Spleen (tissue), 11 donors: ENCODE measurements at regions not wholly inside any gene's neighbourhood (a gene's known extent, or its start where the extent isn't known, plus 50 kb on each side); places are given as distances from the start of the nearest gene placed in this dataset.

ENCODE experiments used
- DNase-seq: peaks from one replicate; pipeline ENCODE4 v3.0.0-alpha.2; 2020
- H3K27ac ChIP-seq, 8 donors: fragments of 200-600 bp; sonication (generic) in 7 of 8; 1 replicate in 4 of 8; 2 replicates in 4 of 8; pipeline versions ENCODE4 v1.5.0 to v1.8.0; 2016 to 2021; ENCODE audit warnings: inconsistent platforms in 4 of 8, mild to moderate bottlenecking in 4 of 8, moderate library complexity in 1 of 8
- H3K27me3 ChIP-seq, 7 donors: fragments of 200-600 bp; sonication (generic) in 6 of 7; replicated peaks in 1 of 7; 1 replicate in 4 of 7; 2 replicates in 3 of 7; pipeline versions ENCODE4 v1.5.0 to v1.8.0; 2016 to 2021; ENCODE audit warnings: inconsistent platforms in 3 of 7, mild to moderate bottlenecking in 1 of 7
- H3K36me3 ChIP-seq, 6 donors: fragments of 200-600 bp; sonication (generic) in 5 of 6; 1 replicate in 4 of 6; 2 replicates in 2 of 6; pipeline versions ENCODE4 v1.5.0 to v1.8.0; 2016 to 2021; ENCODE audit warnings: inconsistent platforms in 2 of 6
- H3K4me1 ChIP-seq, 6 donors: fragments of 200-600 bp; sonication (generic) in 5 of 6; 1 replicate in 3 of 6; 2 replicates in 3 of 6; pipeline versions ENCODE4 v1.5.0 to v1.8.0; 2016 to 2021; ENCODE audit warnings: inconsistent platforms in 3 of 6
- H3K4me3 ChIP-seq, 8 donors: fragments of 200-600 bp; sonication (generic) in 7 of 8; 1 replicate in 4 of 8; 2 replicates in 4 of 8; pipeline versions ENCODE4 v1.5.0 to v1.8.0; 2016 to 2021; ENCODE audit warnings: inconsistent platforms in 4 of 8, mild to moderate bottlenecking in 4 of 8, moderate library complexity in 2 of 8
- H3K9me3 ChIP-seq, 8 donors: fragments of 200-600 bp; sonication (generic) in 7 of 8; 1 replicate in 4 of 8; 2 replicates in 4 of 8; pipeline versions ENCODE4 v1.5.0 to v1.8.0; 2016 to 2021; ENCODE audit warnings: inconsistent platforms in 4 of 8
- POLR2A ChIP-seq, 3 donors: fragments of 450-650 bp; IDR thresholded peaks; one replicate each; pipeline ENCODE4 v1.5.1; 2017; ENCODE audit warnings: antibody characterized with exemption in 3 of 3, mild to moderate bottlenecking in 1 of 3
- POLR2AphosphoS5 ChIP-seq, 3 donors: sonication (generic); formaldehyde crosslinking; IDR thresholded peaks; one replicate each; pipeline ENCODE4 v1.5.1; 2017; ENCODE audit warnings: antibody characterized with exemption in 3 of 3
- WGBS, 5 donors: extraction: QIAGEN DNeasy Blood & Tissue Kit in 3 of 5; methylation state at CpG; one replicate each; pipeline versions ENCODE4 v1.1.5 to v1.1.7; 2013 to 2018; 5-methylcytosine and 5-hydroxymethylcytosine counted together
- intact Hi-C: fragments of 100-400 bp; cut with DNase I; formaldehyde crosslinking; loops from one replicate; pipeline ENCODE4 v1.15.0; 2023; ENCODE audit warnings: low total_unique reads
- TF ChIP-seq, protein P1 (sequence below), 11 experiments: fragments of 200-600 bp in 7 of 11; fragments of 450-650 bp in 4 of 11; sonication (generic) in 4 of 11; IDR thresholded peaks in 8 of 11; conservative IDR thresholded peaks in 3 of 11; 1 replicate in 7 of 11; 2 replicates in 4 of 11; pipeline versions ENCODE4 v1.4.0 to v1.8.0; 2016 to 2021; ENCODE audit warnings: antibody characterized with exemption in 11 of 11, inconsistent platforms in 4 of 11, mild to moderate bottlenecking in 1 of 11
- donor health status: healthy with polysubstance abuse.
- donor health status: DM: no; HTN: no; CAD: no; lungs with moderate emphysema.
- donor health status: DM: no; HTN: no; CAD: no.
- donor health status: Bipolar disorder and iron deficiency.
- donor health status: healthy.
- donor health status: DM: no; HTN: no; CAD: no.
- donor health status: DM: yes; HTN: yes; CAD: no.

DNA sequence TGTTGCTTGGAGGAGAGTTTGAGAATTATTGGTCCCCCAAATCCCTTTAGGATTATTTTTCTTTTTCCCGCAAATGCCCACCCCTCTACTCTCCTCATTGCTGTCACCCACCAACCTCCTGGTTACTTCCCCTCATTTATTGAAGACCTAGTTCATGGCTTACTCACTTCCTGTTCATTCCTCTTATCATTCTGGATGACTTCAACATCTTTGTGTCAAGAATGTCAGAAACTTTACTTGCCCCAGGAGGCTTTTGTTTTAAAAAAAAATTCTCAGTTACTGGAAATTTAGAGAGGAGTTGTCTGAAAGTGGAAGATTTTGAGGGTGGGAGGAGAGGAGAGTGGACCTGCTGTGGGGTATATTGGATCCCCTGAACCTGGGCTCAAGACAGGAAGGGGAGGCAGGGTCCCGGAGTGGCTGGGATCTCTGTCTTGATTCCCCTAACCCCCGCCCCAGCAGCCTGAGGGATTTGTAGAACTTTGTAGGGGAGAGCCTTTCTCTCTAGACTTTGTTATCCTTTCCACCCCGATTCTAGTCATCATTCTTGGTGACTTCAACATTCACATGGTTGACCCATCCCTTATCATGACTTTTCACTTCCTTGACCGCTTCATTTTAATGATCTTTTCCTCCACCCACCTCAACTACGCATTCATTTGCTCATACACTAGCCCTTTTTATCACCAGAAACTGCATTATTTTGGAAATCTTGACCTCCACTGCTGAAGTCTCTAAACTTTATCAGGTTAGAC is 69.9 kb upstream of the ESX1 start:
- TF ChIP-seq POLR2A (IDR thresholded peaks at IDR 0.05), result no peak
- TF ChIP-seq, protein P1, sequence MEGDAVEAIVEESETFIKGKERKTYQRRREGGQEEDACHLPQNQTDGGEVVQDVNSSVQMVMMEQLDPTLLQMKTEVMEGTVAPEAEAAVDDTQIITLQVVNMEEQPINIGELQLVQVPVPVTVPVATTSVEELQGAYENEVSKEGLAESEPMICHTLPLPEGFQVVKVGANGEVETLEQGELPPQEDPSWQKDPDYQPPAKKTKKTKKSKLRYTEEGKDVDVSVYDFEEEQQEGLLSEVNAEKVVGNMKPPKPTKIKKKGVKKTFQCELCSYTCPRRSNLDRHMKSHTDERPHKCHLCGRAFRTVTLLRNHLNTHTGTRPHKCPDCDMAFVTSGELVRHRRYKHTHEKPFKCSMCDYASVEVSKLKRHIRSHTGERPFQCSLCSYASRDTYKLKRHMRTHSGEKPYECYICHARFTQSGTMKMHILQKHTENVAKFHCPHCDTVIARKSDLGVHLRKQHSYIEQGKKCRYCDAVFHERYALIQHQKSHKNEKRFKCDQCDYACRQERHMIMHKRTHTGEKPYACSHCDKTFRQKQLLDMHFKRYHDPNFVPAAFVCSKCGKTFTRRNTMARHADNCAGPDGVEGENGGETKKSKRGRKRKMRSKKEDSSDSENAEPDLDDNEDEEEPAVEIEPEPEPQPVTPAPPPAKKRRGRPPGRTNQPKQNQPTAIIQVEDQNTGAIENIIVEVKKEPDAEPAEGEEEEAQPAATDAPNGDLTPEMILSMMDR (IDR thresholded peaks at IDR 0.05 in 8 of 11, conservative IDR thresholded peaks at IDR 0.05 in 3 of 11), result no peak
- no peak for TF ChIP-seq POLR2AphosphoS5 (IDR thresholded peaks at IDR 0.05)
- Histone ChIP-seq H3K27me3 (no peaks in the 10 kb centered on the region), H3K4me1 (no peaks in the 10 kb centered on the region), H3K4me3 (no peak overlapping the region), H3K27ac (no peak overlapping the region), H3K9me3 (no peaks in the 10 kb centered on the region), H3K36me3 (no peaks in the 10 kb centered on the region)
- no peak for DNase-seq
- intact Hi-C loops, result no loop called here
- WGBS, 5 donors, result 75 to 93% (median 84%) methylated on average over 5 to 6 of the region's 6 CpGs

DNA sequence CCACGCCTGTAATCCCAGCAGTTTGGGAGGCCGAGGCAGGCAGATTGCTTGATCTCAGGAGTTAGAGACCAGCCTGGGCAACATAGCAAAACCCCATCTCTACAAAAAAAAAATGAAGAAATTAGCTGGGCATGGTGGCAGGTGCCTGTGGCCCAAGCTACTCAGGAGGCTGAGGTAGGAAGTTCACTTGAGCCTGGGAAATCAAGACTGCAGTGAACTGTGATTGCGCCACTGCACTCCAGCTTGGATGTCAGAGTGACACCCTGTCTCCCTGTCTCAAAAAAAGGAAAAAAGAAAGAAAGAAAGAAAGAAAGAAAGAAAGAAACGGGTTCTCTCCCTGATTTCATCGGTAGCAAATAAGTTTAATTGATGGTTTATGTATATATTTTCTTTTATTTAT is 64.6 kb upstream of the ESX1 start:
- 75 to 94% (median 82%) methylated on average over 5 of the region's 5 CpGs for WGBS, 5 donors
- no peak overlapping the region for H3K27ac ChIP-seq
- H3K4me3 ChIP-seq, result no peak overlapping the region
- peaks cover 0 to 4% (median 0%) of the 10 kb centered on the region in 7 donors for H3K27me3 ChIP-seq
- no peaks in the 10 kb centered on the region for H3K4me1 ChIP-seq
- no peaks in the 10 kb centered on the region for H3K36me3 ChIP-seq
- TF ChIP-seq POLR2A (IDR thresholded peaks at IDR 0.05) (no peak), POLR2AphosphoS5 (IDR thresholded peaks at IDR 0.05) (no peak)
- TF ChIP-seq, protein P1 (IDR thresholded peaks at IDR 0.05 in 8 of 11, conservative IDR thresholded peaks at IDR 0.05 in 3 of 11), result no peak
- H3K9me3 ChIP-seq, result no peaks in the 10 kb centered on the region
- intact Hi-C loops, result no loop called here
- no peak for DNase-seq

DNA sequence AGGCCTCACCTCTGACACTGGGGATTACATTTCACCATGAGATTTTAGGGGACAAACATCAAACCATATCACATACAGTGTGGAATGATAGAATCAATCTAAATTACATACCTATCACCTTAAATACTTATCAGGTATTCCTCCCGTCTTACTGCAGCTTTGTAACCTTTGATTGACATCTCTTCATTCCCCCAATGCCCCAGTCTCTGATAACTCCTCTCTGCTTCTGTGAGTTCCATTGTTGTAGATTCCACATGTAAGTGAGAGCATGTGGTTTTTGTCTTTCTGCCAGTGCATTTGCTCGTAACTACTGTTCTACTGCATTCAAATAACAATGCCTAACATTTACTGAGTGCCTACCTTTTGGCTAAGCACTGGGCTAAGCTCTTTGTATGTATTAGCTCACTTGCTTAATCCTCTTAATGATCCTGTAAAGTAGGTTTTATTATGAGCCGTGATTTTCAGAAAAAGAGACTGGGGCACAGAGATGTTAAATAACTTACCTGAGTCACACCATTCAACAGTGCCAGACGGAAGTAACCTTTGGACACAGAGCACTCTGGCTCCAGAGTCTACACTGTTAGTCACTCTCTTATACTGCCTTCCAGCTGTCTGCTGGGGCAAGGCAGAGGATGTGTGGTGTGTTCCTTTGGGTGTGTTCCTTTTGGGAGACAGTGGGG is 63.7 kb upstream of the ESX1 start:
- no peaks in the 10 kb centered on the region for H3K4me1 ChIP-seq

DNA sequence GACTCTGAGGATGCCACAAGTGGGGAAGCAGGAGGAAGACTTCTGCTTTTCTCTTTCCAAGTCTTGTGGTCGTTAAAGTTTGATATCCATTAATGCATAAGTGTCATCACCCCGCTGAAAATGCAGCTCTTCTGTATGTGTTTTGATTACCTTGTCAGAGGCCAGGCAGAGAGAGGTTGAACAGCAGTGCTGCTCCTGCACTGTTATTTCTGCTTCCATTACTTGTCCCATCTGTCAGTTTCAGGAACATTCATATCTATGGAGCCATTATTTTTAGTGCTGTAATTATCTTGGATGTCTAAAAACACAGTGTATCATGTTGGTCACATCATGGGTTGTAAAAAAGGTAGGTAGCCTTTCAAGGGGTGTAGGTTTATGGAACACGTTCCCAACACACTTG is 62.0 kb upstream of the ESX1 start:
- Histone ChIP-seq H3K27me3 (peaks cover 0 to 9% (median 0%) of the 10 kb centered on the region in 7 donors), H3K4me3 (no peak overlapping the region), H3K36me3 (no peaks in the 10 kb centered on the region), H3K9me3 (no peaks in the 10 kb centered on the region), H3K4me1 (no peaks in the 10 kb centered on the region), H3K27ac (no peak overlapping the region)
- no peak for TF ChIP-seq POLR2A (IDR thresholded peaks at IDR 0.05)
- TF ChIP-seq POLR2AphosphoS5 (IDR thresholded peaks at IDR 0.05), result no peak
- TF ChIP-seq, protein P1 (IDR thresholded peaks at IDR 0.05 in 8 of 11, conservative IDR thresholded peaks at IDR 0.05 in 3 of 11), result no peak
- intact Hi-C loops, result no loop called here
- 69 to 85% (median 73%) methylated on average over 3 of the region's 3 CpGs for WGBS, 5 donors
- DNase-seq, result no peak

More for the DNA sequence above, 63.7 kb upstream of the ESX1 start:
- no peak for DNase-seq
- no peaks in the 10 kb centered on the region for H3K36me3 ChIP-seq
- H3K27ac ChIP-seq, result no peak overlapping the region
- TF ChIP-seq POLR2A (IDR thresholded peaks at IDR 0.05), result no peak
- peaks cover 0 to 7% (median 0%) of the 10 kb centered on the region in 7 donors for H3K27me3 ChIP-seq
- intact Hi-C loops, result no loop called here
- H3K4me3 ChIP-seq, result no peak overlapping the region
- WGBS, 5 donors, result 73 to 82% (median 78%) methylated on average over 4 of the region's 4 CpGs
- H3K9me3 ChIP-seq, result no peaks in the 10 kb centered on the region
